Bronchial epithelial cell (primary cell): ENCODE measurements at regions not wholly inside any gene's neighbourhood (a gene's known extent, or its start where the extent isn't known, plus 50 kb on each side); places are given as distances from the start of the nearest gene placed in this dataset.

ENCODE experiments used
- DNase-seq: peaks from one replicate; pipeline ENCODE4 v3.0.0-alpha.2; 2010; ENCODE audit warnings: low read depth
- FAIRE-seq: peaks from 2 replicates; lab custom pipeline; 2011; peaks lifted over from hg19 to GRCh38; lab: Jason Lieb, UNC
- H3K27me3 ChIP-seq: 2 replicates; pipeline ENCODE4 v1.5.1; 2011; ENCODE audit warnings: low read length; ENCODE audit not compliant: control insufficient read depth, insufficient read depth
- H3K36me3 ChIP-seq: 2 replicates; pipeline ENCODE4 v1.5.1; 2011; ENCODE audit warnings: low read length; ENCODE audit not compliant: control insufficient read depth, insufficient read depth
- H3K4me3 ChIP-seq: 2 replicates; pipeline ENCODE4 v1.5.1; 2011; ENCODE audit warnings: mild to moderate bottlenecking, low read depth, low read length, control low read depth
- CTCF ChIP-seq: IDR thresholded peaks from 2 replicates; pipeline ENCODE4 v1.5.1; 2011; ENCODE audit warnings: mild to moderate bottlenecking, moderate library complexity, low read length, control low read depth, inconsistent platforms; ENCODE audit not compliant: insufficient read depth, severe bottlenecking

GRCh38 chr3:128569756-128570155 is 76.8 kb upstream of the GATA2 start:
- FAIRE-seq (no peak), DNase-seq (no peak)
- Histone ChIP-seq H3K36me3 (no peaks in the 10 kb centered on the region), H3K4me3 (no peak overlapping the region), H3K27me3 (peaks cover 2% of the 10 kb centered on the region)
- TF ChIP-seq CTCF: no peak

GRCh38 chr3:128568602-128569490 is 75.8 kb upstream of the GATA2 start:
- Histone ChIP-seq H3K27me3 (peaks cover 2% of the 10 kb centered on the region), H3K36me3 (no peaks in the 10 kb centered on the region), H3K4me3 (no peak overlapping the region)
- TF ChIP-seq CTCF: no peak
- FAIRE-seq: no peak
- no peak for DNase-seq

GRCh38 chr3:128567705-128568356 is 74.8 kb upstream of the GATA2 start:
- no peak for FAIRE-seq
- no peak for TF ChIP-seq CTCF
- no peak overlapping the region for H3K4me3 ChIP-seq
- H3K27me3 ChIP-seq: no peaks in the 10 kb centered on the region
- DNase-seq: no peak
- H3K36me3 ChIP-seq: no peaks in the 10 kb centered on the region

- Histone ChIP-seq H3K4me3 (no peak overlapping the region), H3K36me3 (no peaks in the 10 kb centered on the region), H3K27me3 (no peaks in the 10 kb centered on the region)
- no peak for DNase-seq
- no peak for TF ChIP-seq CTCF
- peak; percentile 7 for FAIRE-seq
Measured at GRCh38 chr3:128567141-128567540, 74.1 kb upstream of the GATA2 start.

- no peak for FAIRE-seq
- no peak overlapping the region for H3K4me3 ChIP-seq
- H3K27me3 ChIP-seq: no peaks in the 10 kb centered on the region
- no peak for TF ChIP-seq CTCF
- no peaks in the 10 kb centered on the region for H3K36me3 ChIP-seq
- no peak for DNase-seq
Measured at GRCh38 chr3:128563439-128563838, 70.4 kb upstream of the GATA2 start.
